Epithelial cell of esophagus (primary cell): ENCODE measurements at regions not wholly inside any gene's neighbourhood (a gene's known extent, or its start where the extent isn't known, plus 50 kb on each side); places are given as distances from the start of the nearest gene placed in this dataset.

ENCODE experiments used
- DNase-seq: peaks from one replicate; pipeline ENCODE4 v3.0.0; 2010; ENCODE audit warnings: low read depth
- H3K4me3 ChIP-seq: 2 replicates; pipeline ENCODE4 v1.5.1; 2011; ENCODE audit warnings: mild to moderate bottlenecking, low read length, control low read depth
- TF ChIP-seq, protein P1 (sequence below): IDR thresholded peaks from 2 replicates; pipeline ENCODE4 v1.5.1; 2011; ENCODE audit warnings: low read depth, mild to moderate bottlenecking, low read length, control low read depth, inconsistent platforms; ENCODE audit not compliant: insufficient read depth; ENCODE audit errors: missing control alignments

DNA sequence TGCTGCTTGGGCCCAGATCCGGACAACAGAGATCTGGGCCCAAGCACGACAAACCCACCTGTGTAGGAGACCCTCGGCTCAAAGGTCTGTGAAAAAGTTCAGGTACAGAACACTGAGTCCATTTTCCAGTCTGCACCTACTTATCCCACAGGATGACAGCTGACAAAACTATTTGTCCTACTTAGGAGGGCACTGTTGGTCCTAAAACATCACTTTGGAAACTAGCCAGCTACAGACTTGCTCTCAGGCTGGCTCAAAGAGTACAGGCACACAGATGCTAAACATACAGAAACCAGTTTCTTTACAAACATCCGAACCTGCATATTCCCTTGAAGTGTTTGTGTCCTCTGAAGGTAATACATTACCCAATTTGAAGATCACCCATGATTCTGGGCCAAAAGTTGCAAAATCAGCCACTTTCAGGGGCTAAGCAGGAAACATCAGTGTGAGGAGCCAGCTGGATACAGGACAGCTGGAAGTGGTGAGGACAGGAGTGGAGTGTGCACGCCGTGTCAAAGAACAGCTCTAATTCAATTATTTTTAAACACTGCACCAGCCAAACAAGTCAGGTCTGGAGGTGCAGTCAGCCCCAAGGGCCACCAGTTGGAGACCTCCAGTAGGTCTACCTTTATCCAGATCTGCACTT lies 88.5 kb downstream of the NOC3L start:
- no peak overlapping the region for H3K4me3 ChIP-seq
- TF ChIP-seq, protein P1, sequence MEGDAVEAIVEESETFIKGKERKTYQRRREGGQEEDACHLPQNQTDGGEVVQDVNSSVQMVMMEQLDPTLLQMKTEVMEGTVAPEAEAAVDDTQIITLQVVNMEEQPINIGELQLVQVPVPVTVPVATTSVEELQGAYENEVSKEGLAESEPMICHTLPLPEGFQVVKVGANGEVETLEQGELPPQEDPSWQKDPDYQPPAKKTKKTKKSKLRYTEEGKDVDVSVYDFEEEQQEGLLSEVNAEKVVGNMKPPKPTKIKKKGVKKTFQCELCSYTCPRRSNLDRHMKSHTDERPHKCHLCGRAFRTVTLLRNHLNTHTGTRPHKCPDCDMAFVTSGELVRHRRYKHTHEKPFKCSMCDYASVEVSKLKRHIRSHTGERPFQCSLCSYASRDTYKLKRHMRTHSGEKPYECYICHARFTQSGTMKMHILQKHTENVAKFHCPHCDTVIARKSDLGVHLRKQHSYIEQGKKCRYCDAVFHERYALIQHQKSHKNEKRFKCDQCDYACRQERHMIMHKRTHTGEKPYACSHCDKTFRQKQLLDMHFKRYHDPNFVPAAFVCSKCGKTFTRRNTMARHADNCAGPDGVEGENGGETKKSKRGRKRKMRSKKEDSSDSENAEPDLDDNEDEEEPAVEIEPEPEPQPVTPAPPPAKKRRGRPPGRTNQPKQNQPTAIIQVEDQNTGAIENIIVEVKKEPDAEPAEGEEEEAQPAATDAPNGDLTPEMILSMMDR = no peak
- no peak for DNase-seq

DNA sequence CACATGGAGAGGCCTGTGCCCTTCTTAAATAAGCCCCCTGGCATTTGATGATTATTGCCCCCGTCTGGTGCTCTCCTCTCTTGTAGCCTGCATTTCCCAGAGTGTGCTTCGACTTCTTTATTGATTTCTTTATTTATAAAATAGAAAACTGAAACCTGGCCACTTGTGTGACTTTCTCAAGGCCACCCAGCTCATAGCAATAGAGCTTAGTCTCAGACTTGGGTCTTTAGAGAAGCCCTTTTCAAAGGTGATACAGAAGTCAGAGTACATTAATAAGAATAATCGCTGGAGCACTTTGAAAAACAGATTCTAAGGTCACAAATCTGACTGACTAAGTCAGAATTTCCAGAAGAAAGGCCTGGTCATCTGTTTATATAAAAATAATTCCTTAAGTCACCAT lies 86.6 kb downstream of the NOC3L start:
- H3K4me3 ChIP-seq = no peak overlapping the region
- TF ChIP-seq, protein P1 = no peak
- no peak for DNase-seq

DNA sequence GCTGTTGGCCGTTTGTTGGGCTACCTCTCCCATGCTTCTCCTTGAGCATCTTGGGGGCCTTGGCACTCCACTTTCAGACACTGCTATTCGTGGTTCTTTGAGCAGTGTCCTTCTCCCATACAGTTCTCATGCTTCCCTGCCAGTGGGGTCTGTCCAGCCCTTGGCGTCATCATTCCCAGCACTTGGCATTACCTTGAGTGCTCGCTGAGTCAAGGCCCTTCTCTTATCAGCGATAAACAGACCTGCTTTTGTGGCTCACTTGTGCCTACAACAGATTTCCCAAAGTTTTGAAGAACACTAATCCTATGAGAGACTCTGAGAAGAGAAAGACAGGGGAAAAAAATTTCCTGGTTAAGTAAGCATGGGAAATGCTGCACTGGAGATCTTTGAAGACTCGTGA lies 85.3 kb downstream of the NOC3L start:
- TF ChIP-seq, protein P1 = no peak
- no peak for DNase-seq
- no peak overlapping the region for H3K4me3 ChIP-seq

DNA sequence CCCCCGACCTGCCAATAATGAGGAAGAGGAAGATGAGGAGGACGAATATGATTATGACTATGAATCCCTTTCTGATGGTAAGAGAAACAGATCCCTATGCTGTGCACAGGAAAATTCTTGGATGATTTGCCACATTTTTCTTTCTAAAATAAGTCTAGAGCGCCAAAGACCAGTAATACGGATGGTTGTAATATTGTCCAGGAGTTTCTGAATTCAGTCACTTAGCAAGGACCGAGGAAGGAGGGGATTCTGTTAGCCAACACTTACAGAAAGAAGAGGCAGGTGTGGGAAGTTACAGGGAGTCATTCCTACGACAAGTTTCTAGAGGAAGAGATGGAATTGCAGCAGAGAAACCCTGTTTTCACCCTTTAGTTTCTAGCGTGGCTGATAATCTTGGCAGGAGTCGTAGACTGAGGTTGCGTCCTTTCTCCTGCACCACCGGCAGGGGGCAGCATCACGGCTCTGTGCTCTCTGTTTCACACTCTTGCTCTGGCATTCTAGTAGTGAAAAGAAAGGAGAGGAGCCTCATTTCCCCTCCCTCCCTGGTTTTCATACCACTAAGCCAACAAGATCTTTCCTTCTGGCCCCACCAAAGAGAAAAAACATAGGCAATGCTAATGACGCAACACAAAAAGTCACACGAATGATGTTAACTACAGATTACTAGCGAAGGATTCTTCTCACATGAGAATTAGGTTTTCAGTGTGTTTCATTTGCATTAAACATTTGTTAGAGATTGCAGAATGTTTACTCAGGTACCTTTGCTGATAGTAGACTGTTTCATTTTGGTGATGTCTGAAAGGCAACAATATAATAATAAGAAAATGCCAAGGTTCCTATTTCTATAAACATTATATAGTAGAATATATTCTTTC lies 82.7 kb downstream of the NOC3L start:
- DNase-seq = peak; percentile 53
- TF ChIP-seq, protein P1 = peak; percentile 97
- no peak overlapping the region for H3K4me3 ChIP-seq

DNA sequence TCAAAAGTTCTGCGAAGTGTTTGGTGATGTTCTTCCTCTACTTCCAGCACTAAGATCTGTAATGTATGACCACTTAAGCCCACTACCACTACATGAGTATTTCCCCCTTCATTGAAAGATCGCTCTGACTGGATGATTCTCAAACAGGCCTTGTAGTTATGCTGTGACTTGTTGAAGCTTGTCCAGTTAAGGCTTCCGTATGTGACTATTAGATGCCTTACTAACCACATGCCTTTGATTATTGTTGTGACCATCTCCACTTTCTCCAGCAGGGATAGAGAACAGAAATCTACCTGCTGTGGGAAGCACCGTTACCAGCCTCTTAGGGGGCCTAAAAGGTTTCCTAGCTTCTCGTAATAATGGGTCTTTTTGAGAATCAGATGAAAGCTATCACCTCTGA lies 81.1 kb downstream of the NOC3L start:
- TF ChIP-seq, protein P1 = no peak
- H3K4me3 ChIP-seq = no peak overlapping the region
- peak; percentile 73 for DNase-seq

DNA sequence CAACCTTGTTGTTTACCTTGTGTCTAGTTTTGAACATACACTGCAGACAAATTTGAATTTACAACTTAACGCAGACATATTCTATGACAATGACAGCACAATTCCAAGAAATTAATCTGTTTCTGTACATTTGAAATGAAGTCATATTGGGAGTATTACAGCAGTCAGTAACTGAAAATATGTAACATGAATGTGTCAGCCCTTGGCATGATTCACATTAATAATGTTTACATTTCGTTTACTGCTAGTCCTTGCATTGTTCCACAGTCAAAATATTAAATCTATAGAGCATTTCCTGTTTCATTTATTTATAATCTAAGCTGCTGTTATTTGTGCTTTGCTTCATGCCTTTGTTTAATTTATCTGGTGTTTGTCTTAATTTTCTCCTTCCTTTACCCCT lies 80.4 kb downstream of the NOC3L start:
- peak; percentile 64 for DNase-seq
- no peak overlapping the region for H3K4me3 ChIP-seq
- TF ChIP-seq, protein P1 = no peak
